GM12892 (cell line): ENCODE measurements at regions not wholly inside any gene's neighbourhood (a gene's known extent, or its start where the extent isn't known, plus 50 kb on each side); places are given as distances from the start of the nearest gene placed in this dataset.

ENCODE experiments used
- DNase-seq: peaks from one replicate; pipeline ENCODE4 v3.0.0; 2011; ENCODE audit not compliant: insufficient read length
- FAIRE-seq: peaks from 2 replicates; lab custom pipeline; 2011; peaks lifted over from hg19 to GRCh38; lab: Jason Lieb, UNC
- POLR2A ChIP-seq: IDR thresholded peaks from 2 replicates; pipeline ENCODE4 v1.6.1; 2011; ENCODE audit warnings: low read depth, low read length, control low read depth
- POLR2AphosphoS5 ChIP-seq: IDR thresholded peaks from 2 replicates; pipeline ENCODE4 v1.6.1; 2011; ENCODE audit warnings: low read depth, low read length, control low read depth
- TAF1 ChIP-seq: IDR thresholded peaks from 2 replicates; pipeline ENCODE4 v1.6.1; 2011; ENCODE audit warnings: low read depth, mild to moderate bottlenecking, control low read depth, low read length, borderline replicate concordance

GRCh38 chr17:79144133-79144532 is 69.5 kb downstream of the ENGASE start:
- TF ChIP-seq POLR2AphosphoS5 (no peak), TAF1 (no peak), POLR2A (no peak)
- no peak for DNase-seq
- FAIRE-seq, result no peak

- TF ChIP-seq POLR2A, result no peak
- no peak for TF ChIP-seq POLR2AphosphoS5
- no peak for TF ChIP-seq TAF1
- DNase-seq, result no peak
- FAIRE-seq, result no peak
Observed at GRCh38 chr17:79142375-79142774, 67.8 kb downstream of the ENGASE start.

- FAIRE-seq (no peak), DNase-seq (no peak)
- TF ChIP-seq POLR2A (no peak), TAF1 (no peak), POLR2AphosphoS5 (no peak)
Observed at GRCh38 chr17:79141578-79142355, 67.1 kb downstream of the ENGASE start.

- no peak for TF ChIP-seq POLR2A
- TF ChIP-seq POLR2AphosphoS5, result no peak
- TF ChIP-seq TAF1, result no peak
- no peak for DNase-seq
- FAIRE-seq, result no peak
Observed at GRCh38 chr17:79138826-79139225, 64.2 kb downstream of the ENGASE start.

- FAIRE-seq, result no peak
- TF ChIP-seq TAF1 (no peak), POLR2A (no peak), POLR2AphosphoS5 (no peak)
- DNase-seq, result no peak
Observed at GRCh38 chr17:79137789-79138165, 63.2 kb downstream of the ENGASE start.

- DNase-seq, result no peak
- FAIRE-seq, result no peak
- TF ChIP-seq POLR2AphosphoS5, result no peak
- no peak for TF ChIP-seq TAF1
- no peak for TF ChIP-seq POLR2A
Observed at GRCh38 chr17:79137015-79137788, 62.6 kb downstream of the ENGASE start.

GRCh38 chr17:79136596-79136995 is 62.0 kb downstream of the ENGASE start:
- no peak for FAIRE-seq

More at GRCh38 chr17:79136596-79136995, 62.0 kb downstream of the ENGASE start:
- no peak for DNase-seq
- TF ChIP-seq POLR2AphosphoS5 (no peak), POLR2A (no peak), TAF1 (no peak)
